NB4 (cell line): ENCODE measurements at regions not wholly inside any gene's neighbourhood (a gene's known extent, or its start where the extent isn't known, plus 50 kb on each side); places are given as distances from the start of the nearest gene placed in this dataset.

Experiments used
- DNase-seq: peaks from one replicate; pipeline ENCODE4 v3.0.0; 2010; ENCODE audit warnings: low read depth
- H3K4me3 ChIP-seq: one replicate; pipeline ENCODE4 v1.5.1; 2011; ENCODE audit warnings: mild to moderate bottlenecking, low read depth, low read length, moderate library complexity
- CTCF ChIP-seq: IDR thresholded peaks from one replicate; pipeline ENCODE4 v1.5.1; 2012; ENCODE audit warnings: low read depth, low read length
- MYC ChIP-seq: IDR thresholded peaks from 2 replicates; pipeline ENCODE4 v1.6.1; 2011; ENCODE audit warnings: low read depth, low read length
- POLR2A ChIP-seq: IDR thresholded peaks from 2 replicates; pipeline ENCODE4 v1.6.1; 2011; ENCODE audit warnings: mild to moderate bottlenecking; ENCODE audit not compliant: insufficient read length; ENCODE audit errors: extremely low read depth
- TF ChIP-seq, protein P1 (sequence below): IDR thresholded peaks from 2 replicates; pipeline ENCODE4 v1.6.1; 2011; ENCODE audit warnings: low read depth, low read length

DNA sequence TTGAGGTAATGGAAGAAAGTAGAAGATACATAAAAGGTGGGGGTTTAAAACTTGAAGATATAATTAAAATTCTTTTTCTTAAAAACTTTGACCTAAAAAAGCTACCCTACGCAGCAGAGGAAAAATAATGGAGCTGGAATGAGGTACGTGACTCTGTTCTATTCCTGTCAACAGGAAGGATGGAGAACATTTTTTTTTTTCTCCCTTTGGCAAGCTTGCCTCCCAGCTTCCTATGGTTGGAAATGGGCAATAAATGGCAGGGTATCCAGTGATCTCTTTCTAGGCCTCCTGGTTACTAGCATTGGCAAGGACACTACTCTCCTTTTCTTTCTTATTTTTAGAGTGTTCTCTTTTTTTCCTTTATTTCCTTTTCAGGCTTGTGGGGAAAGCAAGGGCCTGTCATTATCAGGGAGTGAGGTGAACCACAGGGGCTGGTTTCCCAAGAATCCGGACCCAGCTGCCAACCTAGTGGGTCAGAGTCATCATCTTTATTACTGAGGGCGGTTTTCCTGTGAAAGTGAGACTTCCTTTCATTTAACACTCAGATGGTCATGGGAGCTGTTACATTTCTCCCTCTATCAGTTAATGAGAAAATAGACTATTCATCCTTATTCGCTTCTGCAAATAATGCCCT, 224.6 kb downstream of the SPRY1 start:
- peak; percentile 84 for DNase-seq
- TF ChIP-seq, protein P1, sequence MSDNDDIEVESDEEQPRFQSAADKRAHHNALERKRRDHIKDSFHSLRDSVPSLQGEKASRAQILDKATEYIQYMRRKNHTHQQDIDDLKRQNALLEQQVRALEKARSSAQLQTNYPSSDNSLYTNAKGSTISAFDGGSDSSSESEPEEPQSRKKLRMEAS = no peak
- TF ChIP-seq MYC (no peak), POLR2A (no peak), CTCF (no peak)
- no peak overlapping the region for H3K4me3 ChIP-seq

- DNase-seq = no peak
- H3K4me3 ChIP-seq = no peak overlapping the region
- TF ChIP-seq, protein P1 = no peak
- no peak for TF ChIP-seq MYC
- no peak for TF ChIP-seq CTCF
- TF ChIP-seq POLR2A = no peak
Measured at GRCh38 chr4:123622572-123622971, 226.0 kb downstream of the SPRY1 start.

GRCh38 chr4:123623611-123624010, 227.0 kb downstream of the SPRY1 start:
- H3K4me3 ChIP-seq = no peak overlapping the region
- DNase-seq = no peak
- TF ChIP-seq, protein P1 = no peak
- no peak for TF ChIP-seq MYC
- TF ChIP-seq CTCF = no peak
- TF ChIP-seq POLR2A = no peak

DNA sequence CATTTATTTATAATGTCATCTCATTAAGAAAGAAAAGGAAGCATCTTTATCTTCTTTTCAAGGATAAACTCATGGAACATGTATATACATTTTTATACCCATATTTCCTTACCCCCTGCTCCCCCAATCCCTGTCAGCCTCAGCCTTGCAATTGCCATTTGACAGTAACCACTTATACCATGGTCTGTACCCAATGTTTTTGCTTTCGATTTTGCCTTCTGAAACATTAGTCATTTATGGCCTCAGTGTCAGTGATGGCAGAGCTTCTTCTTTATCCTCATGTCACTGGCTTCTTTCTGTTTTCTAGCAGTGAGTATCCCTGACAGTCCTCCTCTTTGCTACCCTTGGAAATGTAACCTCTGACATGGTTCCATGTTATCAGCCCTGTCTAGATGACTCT, 228.4 kb downstream of the SPRY1 start:
- no peak overlapping the region for H3K4me3 ChIP-seq
- no peak for TF ChIP-seq CTCF
- no peak for TF ChIP-seq POLR2A
- no peak for TF ChIP-seq MYC
- peak; percentile 26 for DNase-seq

DNA sequence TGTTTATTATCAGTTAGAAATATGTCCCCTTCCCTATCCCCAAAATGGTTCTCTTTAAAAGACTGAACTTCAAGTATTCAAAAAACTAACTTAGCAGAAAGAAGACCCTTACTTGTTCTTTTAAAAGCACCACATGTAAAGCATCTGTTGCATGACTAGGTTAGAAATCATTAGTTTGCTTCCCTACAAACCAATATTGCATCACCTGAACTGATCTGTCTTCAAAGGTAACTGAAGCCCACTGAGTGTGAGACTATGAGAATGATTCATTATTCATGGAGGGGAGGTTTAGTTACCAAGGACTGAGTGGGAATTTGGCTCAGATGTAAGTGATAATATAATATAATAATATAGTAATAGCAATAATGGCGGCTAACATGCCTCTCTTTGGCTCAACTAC, 231.7 kb downstream of the SPRY1 start:
- no peak for DNase-seq
- H3K4me3 ChIP-seq = no peak overlapping the region

More for the DNA sequence above, 231.7 kb downstream of the SPRY1 start:
- TF ChIP-seq, protein P1 = no peak
- TF ChIP-seq MYC (no peak), CTCF (no peak), POLR2A (no peak)
